ENCODE measurements at regions not wholly inside any gene's neighbourhood (a gene's known extent, or its start where the extent isn't known, plus 50 kb on each side); places are given as distances from the start of the nearest gene placed in this dataset.
"Not testable (repeated sequence)": the region's sequence is repeated elsewhere in the genome, so short reads cannot be mapped to it uniquely, and the experiment has no call there.

DNA sequence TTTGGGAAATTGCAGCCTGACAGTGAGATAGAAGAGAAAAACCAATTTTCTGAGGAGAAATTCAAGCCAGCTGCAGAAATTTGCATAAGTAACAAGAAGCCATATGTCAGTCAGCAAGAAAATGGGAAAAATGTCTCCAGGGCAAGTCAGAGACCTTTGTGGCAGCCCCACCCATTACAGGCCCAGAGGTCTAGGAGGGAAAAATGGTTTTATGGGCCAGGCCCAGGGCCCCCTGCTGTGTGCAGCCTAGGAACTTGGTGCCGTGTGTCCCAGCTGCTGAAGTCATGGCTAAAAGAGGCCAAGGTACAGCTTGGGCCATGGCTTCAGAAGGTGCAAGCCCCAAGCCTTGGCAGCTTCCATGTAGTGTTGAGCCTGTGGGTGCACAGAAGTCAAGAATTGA lies 296.1 kb downstream of the TTC6 start:
- DNase-seq (ENCODE audit: low read depth): not testable (repeated sequence)

- no peak for DNase-seq (ENCODE audit: low read depth)
Measured at GRCh38 chr14:37894463-37894862, 299.0 kb downstream of the TTC6 start.

- no peak for DNase-seq (ENCODE audit: low read depth)
Measured at GRCh38 chr14:37899365-37899764, 303.9 kb downstream of the TTC6 start.

DNA sequence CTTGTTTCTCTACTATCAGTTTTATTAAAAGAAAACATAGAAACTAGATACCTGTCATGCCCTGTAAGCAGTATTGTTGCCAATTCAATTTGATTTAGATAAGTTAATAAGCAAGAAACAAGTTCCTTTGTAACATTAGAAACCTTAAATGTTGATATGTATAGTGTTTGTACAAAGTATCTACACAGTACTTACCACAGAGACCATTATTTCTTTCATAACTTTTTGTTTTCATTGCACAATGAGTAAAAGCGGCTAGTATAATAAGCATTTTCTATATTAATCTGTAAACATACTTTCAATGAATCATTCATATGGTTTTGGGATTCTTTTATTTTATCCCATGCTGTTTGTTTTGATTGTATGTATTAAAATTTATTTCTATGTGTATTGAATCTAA lies 305.1 kb downstream of the TTC6 start:
- DNase-seq (ENCODE audit: low read depth): no peak

DNA sequence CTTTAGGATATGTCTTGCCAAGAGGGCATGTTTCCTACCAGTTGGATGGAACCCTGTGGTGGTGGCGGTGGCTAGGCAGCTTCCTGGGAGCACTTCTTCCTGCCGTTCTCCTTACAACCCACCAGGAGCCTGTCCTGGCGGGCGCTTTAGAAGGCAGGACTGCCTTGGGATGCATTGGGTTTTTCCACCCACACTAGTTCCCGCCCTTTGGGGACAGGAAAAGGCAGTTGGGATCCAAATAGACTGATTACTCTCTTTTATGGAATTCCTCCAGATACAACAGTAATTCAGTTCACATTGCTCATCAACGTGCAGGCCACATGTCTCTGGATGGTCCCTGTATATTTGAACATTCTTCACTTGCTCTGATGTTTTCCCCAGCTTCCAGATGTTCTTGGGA lies 305.7 kb upstream of the SSTR1 start:
- no peak for DNase-seq (ENCODE audit: low read depth)

GRCh38 chr14:37903343-37904191 lies 304.1 kb upstream of the SSTR1 start:
- peak; percentile 14 for DNase-seq (ENCODE audit: low read depth)

DNA sequence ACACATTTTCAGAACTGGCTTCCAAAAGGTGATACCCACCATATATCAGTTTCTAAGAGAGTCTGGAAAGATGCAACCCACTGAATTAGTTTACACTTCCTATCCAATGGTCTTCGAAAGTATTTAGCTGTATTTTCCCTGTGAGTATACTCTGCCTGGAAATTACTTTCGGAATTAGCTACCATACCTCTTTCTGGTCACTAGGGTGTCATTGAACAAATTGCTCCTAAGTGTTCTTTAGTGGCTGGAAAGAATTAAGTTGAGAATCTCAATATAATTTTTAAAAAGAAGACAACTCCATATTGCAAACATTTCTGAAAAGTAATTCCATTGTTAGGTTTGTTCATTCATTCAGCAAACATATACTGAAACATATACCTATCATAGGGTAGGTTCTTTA lies 283.1 kb upstream of the SSTR1 start:
- no peak for DNase-seq (ENCODE audit: low read depth)

- DNase-seq (ENCODE audit: low read depth): no peak
Measured at GRCh38 chr14:37932008-37932407, 275.7 kb upstream of the SSTR1 start.

GRCh38 chr14:37932481-37932880 lies 275.2 kb upstream of the SSTR1 start:
- no peak for DNase-seq (ENCODE audit: low read depth)

GRCh38 chr14:37936971-37937370 lies 270.7 kb upstream of the SSTR1 start:
- DNase-seq (ENCODE audit: low read depth): no peak

DNA sequence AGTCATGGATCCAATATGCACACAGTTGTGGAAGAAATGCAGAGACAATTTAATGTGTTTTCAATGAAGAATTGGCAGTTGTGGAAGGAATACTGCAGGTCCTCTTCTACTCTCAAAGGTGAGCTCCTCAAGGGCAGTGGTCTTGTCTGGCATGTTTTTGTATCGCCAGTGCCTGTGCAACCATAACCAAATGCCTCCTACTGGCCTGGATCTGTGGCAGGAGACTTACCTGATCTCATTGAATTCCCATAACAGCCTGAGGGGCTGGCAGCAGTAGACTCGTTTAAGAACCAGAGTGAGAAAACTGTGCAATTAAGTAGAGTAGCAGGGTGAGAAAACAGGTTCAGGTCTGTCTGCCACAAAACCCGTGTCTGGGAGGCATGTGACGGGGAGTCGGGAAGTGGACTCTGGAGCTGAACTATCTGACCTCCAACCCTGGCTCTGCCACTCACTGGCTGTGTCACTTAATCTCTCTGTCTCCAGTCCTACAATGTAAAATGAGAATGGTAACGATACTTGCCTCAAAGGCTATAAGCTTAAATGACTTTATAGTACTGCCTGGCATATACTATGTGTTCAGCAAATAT lies 268.2 kb upstream of the SSTR1 start:
- no peak for DNase-seq (ENCODE audit: low read depth)

GRCh38 chr14:37945959-37946358 lies 261.7 kb upstream of the SSTR1 start:
- DNase-seq (ENCODE audit: low read depth): no peak

DNA sequence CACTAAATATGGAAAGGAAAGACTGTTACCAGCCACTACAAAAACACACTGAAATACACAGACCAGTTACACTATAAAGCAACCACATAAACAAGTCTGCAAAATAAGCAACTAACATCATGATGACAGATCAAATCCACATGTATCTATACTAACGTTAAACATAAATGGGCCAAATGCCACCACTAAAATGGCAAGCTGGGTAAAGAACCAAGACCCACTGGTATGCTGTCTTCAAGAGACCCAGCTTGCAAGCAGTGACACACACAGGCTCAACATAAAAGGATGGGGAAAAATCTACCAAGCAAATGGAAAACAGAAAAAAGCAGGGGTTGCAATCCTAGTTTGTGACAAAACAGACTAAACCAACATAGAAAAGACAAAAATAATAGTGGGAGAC lies 260.9 kb upstream of the SSTR1 start:
- no peak for DNase-seq (ENCODE audit: low read depth)

DNA sequence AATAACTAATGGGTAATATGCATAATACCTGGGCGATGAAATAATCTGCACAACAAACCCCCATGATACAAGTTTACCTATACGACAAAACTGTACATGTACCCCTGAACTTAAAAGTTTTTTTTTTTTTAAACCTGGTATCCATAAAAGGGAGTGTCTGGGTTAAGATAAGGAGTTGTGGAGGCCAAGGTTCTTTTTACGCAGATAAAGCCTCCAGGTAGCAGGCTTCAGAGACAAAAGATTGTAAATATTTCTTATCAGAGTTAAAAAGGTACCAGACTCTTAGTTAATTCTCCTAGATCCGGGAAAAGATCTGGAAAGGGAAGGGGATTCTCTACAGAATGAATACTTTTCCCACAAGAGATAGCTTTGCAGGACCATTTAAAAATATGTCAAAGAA lies 259.4 kb upstream of the SSTR1 start:
- no peak for DNase-seq (ENCODE audit: low read depth)

GRCh38 chr14:37968664-37969240 lies 239.0 kb upstream of the SSTR1 start:
- DNase-seq (ENCODE audit: low read depth): no peak

GRCh38 chr14:37969511-37969979 lies 238.2 kb upstream of the SSTR1 start:
- no peak for DNase-seq (ENCODE audit: low read depth)

GRCh38 chr14:37970696-37971095 lies 237.0 kb upstream of the SSTR1 start:
- DNase-seq (ENCODE audit: low read depth): no peak

DNA sequence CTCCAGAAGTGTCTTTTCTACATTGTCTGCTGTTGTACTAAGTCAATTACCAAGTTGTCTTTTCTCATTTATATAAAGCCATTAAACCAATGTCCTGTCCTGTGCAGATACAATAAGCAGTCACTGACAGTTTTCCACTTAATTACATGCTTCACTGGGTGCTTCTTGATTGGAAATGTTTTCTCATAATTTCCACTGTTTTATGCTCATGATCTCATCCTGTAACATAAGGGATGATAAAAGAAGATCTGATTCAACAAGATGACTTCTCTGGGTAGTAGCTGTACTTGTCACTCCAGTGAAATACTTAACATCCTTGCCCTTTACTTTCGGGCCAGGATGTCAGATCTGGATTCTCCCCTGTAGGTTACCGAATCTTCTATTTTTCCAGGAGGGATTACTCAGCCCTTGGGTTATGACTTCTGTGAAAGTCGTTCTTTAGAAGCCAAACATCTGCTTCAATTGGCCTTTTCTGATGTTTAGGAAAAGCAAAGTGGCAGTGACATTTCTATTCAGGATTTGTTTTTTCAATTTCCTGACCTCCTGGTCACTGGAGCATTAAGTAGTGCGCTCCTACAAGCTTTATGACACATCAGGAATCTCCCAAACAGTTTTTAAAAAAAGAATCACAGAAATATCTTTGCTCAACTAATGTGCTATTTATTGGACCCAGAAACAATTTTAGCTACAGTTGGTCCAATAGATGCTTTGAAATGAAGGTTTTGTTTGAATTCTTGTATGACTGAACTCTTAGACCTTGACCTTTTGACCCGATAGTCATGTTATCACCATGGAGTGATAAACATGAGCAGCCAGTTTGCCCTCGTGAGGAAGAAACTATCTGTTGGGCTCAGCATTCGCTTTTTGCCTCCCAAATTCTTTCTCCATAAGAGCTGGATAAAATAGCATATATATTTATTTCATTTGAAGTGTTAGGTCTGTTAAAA lies 234.5 kb upstream of the SSTR1 start:
- DNase-seq (ENCODE audit: low read depth): no peak

DNA sequence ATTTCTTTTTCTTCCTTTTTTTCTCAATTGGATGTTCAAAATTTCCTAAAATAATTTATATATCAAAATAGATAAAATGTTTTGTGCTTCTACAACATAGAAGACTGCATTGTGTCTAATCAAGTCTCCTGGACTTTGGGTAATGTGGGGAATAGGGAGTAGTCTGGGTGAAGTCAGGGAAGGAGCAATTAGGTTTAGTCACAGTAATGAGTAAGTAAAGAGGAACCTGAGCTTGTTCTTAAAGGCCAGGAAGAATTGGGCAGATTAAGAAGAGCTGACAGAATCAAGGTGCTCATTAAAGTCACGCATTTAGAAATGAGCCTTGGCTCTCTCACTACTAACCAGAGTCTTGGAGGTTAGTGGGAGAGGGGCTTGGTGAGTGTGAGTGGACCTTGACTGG lies 233.3 kb upstream of the SSTR1 start:
- no peak for DNase-seq (ENCODE audit: low read depth)

GRCh38 chr14:37977481-37977880 lies 230.2 kb upstream of the SSTR1 start:
- no peak for DNase-seq (ENCODE audit: low read depth)

DNA sequence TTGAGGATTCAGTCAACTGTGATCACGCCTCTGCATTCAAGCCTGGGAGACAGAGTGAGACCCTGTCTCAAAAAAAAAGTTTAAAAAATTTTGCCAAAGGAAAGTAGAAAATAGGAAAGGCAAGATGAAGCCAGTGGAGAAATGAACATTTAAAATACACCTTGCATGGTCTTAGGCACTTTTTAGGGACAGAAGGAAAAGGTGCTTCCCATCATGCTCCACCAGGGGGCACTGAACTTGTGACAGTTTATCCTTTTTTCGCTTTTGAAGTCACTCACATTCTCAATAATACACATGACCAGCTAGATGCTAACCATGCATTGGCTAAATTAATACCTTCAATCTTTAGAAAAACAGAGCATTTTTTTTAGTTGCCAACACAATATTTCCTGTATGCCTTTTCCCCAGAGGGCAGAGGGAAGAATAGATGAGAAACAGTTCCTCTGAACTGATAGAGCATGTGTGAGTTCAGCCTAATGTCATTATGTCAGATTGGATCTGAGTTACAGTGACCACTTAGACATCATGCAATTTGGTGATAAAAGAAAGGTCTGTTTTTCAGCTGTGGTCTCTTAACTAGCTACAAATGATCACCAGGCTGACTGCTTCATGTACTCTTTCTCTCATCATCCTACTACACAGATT lies 221.8 kb upstream of the SSTR1 start:
- DNase-seq (ENCODE audit: low read depth): peak; percentile 5

DNA sequence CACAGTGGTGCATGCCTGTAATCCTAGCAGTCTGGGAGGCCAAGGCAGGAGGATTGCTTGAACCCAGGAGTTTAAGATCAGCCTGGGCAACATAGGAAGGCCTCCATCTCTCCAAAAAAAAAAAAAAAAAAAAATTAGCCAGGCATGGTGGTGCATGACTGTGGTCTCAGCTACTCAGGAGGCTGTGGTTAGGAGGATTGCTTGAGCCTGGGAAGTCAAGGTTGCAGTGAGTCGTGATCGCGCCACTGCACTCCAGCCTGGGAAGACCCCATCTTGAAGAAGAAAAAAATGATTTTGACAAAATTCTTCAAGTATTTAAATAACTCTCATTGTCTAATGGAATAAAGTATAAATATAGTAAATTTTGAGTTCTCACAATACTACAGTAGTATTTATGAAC lies 219.2 kb upstream of the SSTR1 start:
- DNase-seq (ENCODE audit: low read depth): no peak
